Gastrocnemius medialis (tissue), 4 donors: ENCODE measurements at regions not wholly inside any gene's neighbourhood (a gene's known extent, or its start where the extent isn't known, plus 50 kb on each side); places are given as distances from the start of the nearest gene placed in this dataset.

Source experiments
- ATAC-seq, 2 donors: fragments of 150-250 bp; one replicate each; pipeline ENCODE4 v1.9.1; 2016
- DNase-seq, 2 donors: peaks; one replicate each; pipeline ENCODE4 v3.0.0-alpha.2; 2019
- H3K27ac ChIP-seq, 4 donors: fragments of 200-600 bp; sonication (generic); 1 replicate in 1 of 4; 2 replicates in 3 of 4; pipeline ENCODE4 v1.5.1; 2016 to 2018; ENCODE audit warnings: mild to moderate bottlenecking in 2 of 4, moderate library complexity in 1 of 4
- H3K27me3 ChIP-seq, 3 donors: fragments of 200-600 bp; sonication (generic) in 2 of 3; 1 replicate in 1 of 3; 2 replicates in 2 of 3; pipeline versions ENCODE4 v1.5.1 to v1.6.0; 2016 to 2019; ENCODE audit warnings: mild to moderate bottlenecking in 1 of 3, moderate library complexity in 1 of 3
- H3K36me3 ChIP-seq, 2 donors: fragments of 200-600 bp; sonication (generic) in 1 of 2; one replicate each; pipeline ENCODE4 v1.5.1; 2017 to 2018
- H3K4me1 ChIP-seq, 2 donors: fragments of 200-600 bp; sonication (generic) in 1 of 2; one replicate each; pipeline ENCODE4 v1.5.1; 2016 to 2017; ENCODE audit warnings: mild to moderate bottlenecking in 2 of 2
- H3K4me3 ChIP-seq, 4 donors: fragments of 200-600 bp; sonication (generic) in 3 of 4; 1 replicate in 1 of 4; 2 replicates in 3 of 4; pipeline ENCODE4 v1.5.1; 2016 to 2019; ENCODE audit warnings: mild to moderate bottlenecking in 2 of 4
- H3K9me3 ChIP-seq, 3 donors: fragments of 200-600 bp; sonication (generic) in 2 of 3; 1 replicate in 1 of 3; 2 replicates in 2 of 3; pipeline ENCODE4 v1.5.1; 2016 to 2019
- POLR2A ChIP-seq, 2 donors: fragments of 450-650 bp; IDR thresholded peaks; one replicate each; pipeline ENCODE4 v1.6.1; 2017; ENCODE audit warnings: antibody characterized with exemption in 2 of 2, mild to moderate bottlenecking in 2 of 2, moderate library complexity in 2 of 2
- in situ Hi-C, 4 donors: fragments of 200-750 bp; cut with MboI; loops; one replicate each; pipeline versions ENCODE4 v1.15.0 to v1.8.0; 2017; ENCODE audit warnings: low sequenced_read_pairs in 4 of 4
- intact Hi-C: fragments of 100-400 bp; cut with DNase I; formaldehyde crosslinking; loops from one replicate; pipeline ENCODE4 v1.15.1; 2023; ENCODE audit warnings: low total_unique reads
- TF ChIP-seq, protein P1 (sequence below), 5 experiments: fragments of 450-650 bp in 3 of 5; fragments of 200-600 bp in 2 of 5; sonication (generic) in 2 of 5; IDR thresholded peaks in 4 of 5; conservative IDR thresholded peaks in 1 of 5; 1 replicate in 4 of 5; 2 replicates in 1 of 5; pipeline ENCODE4 v1.5.1; 2016 to 2019; ENCODE audit warnings: antibody characterized with exemption in 5 of 5, mild to moderate bottlenecking in 3 of 5, moderate library complexity in 3 of 5

DNA sequence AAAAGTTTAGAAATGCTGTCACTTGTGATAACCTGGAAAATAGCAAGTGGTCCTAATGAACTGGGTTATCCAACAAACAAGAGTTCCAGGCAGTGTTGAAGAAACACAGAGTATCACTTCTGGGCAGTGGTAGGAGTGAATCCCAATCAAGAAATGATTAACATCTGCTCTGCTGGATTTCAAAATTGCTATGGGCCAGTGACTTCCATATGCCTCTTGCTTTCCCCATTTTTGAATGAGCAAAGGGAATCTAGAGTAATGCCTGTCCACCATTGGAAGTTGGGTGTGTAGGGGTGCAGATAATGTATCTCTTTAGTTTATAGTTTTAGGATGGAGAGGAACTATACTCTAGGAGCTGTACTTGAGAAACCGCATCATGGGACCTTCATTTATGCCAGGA, 236.5 kb downstream of the RPLP1 start:
- Histone ChIP-seq H3K27me3 (peaks cover 0 to 3% (median 0%) of the 10 kb centered on the region in 3 donors), H3K9me3 (no peaks in the 10 kb centered on the region), H3K36me3 (no peaks in the 10 kb centered on the region), H3K4me3 (no peak overlapping the region), H3K4me1 (no peaks in the 10 kb centered on the region), H3K27ac (no peak overlapping the region)
- intact Hi-C loops = no loop called here
- ATAC-seq (no peak), DNase-seq (no peak)
- in situ Hi-C loops = no loop called here
- no peak for TF ChIP-seq POLR2A (IDR thresholded peaks at IDR 0.05)
- TF ChIP-seq, protein P1, sequence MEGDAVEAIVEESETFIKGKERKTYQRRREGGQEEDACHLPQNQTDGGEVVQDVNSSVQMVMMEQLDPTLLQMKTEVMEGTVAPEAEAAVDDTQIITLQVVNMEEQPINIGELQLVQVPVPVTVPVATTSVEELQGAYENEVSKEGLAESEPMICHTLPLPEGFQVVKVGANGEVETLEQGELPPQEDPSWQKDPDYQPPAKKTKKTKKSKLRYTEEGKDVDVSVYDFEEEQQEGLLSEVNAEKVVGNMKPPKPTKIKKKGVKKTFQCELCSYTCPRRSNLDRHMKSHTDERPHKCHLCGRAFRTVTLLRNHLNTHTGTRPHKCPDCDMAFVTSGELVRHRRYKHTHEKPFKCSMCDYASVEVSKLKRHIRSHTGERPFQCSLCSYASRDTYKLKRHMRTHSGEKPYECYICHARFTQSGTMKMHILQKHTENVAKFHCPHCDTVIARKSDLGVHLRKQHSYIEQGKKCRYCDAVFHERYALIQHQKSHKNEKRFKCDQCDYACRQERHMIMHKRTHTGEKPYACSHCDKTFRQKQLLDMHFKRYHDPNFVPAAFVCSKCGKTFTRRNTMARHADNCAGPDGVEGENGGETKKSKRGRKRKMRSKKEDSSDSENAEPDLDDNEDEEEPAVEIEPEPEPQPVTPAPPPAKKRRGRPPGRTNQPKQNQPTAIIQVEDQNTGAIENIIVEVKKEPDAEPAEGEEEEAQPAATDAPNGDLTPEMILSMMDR (IDR thresholded peaks at IDR 0.05 in 4 of 5, conservative IDR thresholded peaks at IDR 0.05 in 1 of 5) = no peak

DNA sequence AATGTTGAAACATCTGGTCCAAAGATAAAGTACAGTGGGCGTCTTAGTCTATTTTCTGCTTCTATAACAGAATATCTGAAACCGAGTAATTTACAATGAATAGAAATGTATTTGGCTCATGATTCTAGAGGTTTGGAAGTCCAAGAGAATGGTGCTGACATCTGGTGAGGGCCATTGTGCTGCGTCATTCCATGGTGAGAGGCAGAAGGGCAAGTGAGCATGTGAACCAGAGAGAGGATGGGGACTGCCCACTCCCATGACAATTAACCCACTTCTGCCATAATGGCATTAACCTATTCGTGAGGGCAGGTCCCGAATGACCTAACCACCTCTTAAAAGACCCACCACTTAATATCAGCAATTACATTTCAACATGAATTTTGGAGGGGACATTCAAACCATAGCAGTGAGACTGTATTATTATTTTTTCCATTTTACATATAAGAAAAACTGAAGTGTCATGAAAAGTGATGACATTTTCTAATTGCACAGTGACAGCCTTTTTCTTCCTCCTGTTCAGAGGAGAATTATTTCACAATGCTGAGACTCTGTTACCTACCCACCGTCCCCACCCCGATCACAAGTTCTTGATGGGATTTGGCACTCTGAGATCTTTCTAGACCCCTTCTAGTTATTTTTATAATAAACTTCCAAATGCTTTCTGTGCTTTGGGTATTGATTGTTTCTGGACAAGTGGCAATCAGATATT, 238.8 kb downstream of the RPLP1 start:
- no peak overlapping the region for H3K4me3 ChIP-seq
- no peak for ATAC-seq
- H3K27ac ChIP-seq = no peak overlapping the region
- H3K36me3 ChIP-seq = no peaks in the 10 kb centered on the region
- H3K4me1 ChIP-seq = no peaks in the 10 kb centered on the region
- intact Hi-C loops (no loop called here), in situ Hi-C loops (no loop called here)
- H3K27me3 ChIP-seq = peaks cover 0 to under 1% (median 0%) of the 10 kb centered on the region in 3 donors
- H3K9me3 ChIP-seq = no peaks in the 10 kb centered on the region
- DNase-seq = no peak
- TF ChIP-seq POLR2A (IDR thresholded peaks at IDR 0.05) = no peak
- TF ChIP-seq, protein P1 (IDR thresholded peaks at IDR 0.05 in 4 of 5, conservative IDR thresholded peaks at IDR 0.05 in 1 of 5) = no peak

DNA sequence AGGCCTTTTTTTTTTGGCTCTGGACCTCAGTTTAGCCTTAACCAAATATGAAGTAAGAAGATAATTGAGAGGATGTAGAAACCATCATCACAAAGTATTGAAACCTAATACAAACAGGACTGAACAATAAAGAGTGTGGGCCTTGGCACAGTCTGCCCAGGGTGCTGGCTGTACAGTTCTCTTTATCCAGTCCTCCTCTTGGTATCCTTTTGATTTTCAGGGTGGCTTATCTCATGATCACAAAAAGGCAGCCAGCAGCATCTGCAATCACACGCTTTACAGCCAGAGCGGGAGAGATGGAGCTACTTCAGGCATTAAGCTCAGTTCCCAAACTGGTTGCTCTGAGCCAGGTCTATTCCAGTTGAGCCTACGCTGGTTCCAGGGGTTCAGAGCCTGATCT, 239.7 kb downstream of the RPLP1 start:
- no peaks in the 10 kb centered on the region for H3K9me3 ChIP-seq
- no peak for TF ChIP-seq POLR2A (IDR thresholded peaks at IDR 0.05)
- TF ChIP-seq, protein P1 (IDR thresholded peaks at IDR 0.05 in 4 of 5, conservative IDR thresholded peaks at IDR 0.05 in 1 of 5) = no peak
- no peaks in the 10 kb centered on the region for H3K4me1 ChIP-seq
- no peak overlapping the region for H3K4me3 ChIP-seq
- ATAC-seq (no peak), DNase-seq (no peak)
- H3K36me3 ChIP-seq = no peaks in the 10 kb centered on the region
- intact Hi-C loops (no loop called here), in situ Hi-C loops (no loop called here)
- no peak overlapping the region for H3K27ac ChIP-seq
- no peaks in the 10 kb centered on the region for H3K27me3 ChIP-seq

DNA sequence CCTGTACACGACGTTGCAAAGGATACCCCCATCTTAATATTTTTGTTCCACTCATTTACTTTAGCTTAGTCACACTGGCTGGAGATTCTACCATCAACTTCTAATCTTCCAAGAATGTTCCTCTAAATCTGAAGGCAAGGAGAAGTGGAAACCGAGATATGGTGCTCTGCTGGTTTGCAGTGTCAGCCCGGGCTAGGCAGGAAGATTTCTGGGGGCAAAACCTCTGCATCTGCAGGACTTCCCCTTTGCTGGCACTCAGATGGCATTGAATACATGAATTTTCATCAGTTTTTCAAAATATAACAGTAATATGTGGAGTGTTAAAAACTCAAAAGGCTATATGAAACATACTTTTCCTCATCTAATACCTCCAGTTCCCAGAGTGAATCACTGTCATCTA, 240.4 kb downstream of the RPLP1 start:
- Histone ChIP-seq H3K27ac (no peak overlapping the region), H3K27me3 (no peaks in the 10 kb centered on the region), H3K9me3 (no peaks in the 10 kb centered on the region), H3K4me3 (no peak overlapping the region), H3K36me3 (no peaks in the 10 kb centered on the region), H3K4me1 (peaks cover 0 to 5% of the 10 kb centered on the region in 2 donors)
- in situ Hi-C loops = no loop called here
- intact Hi-C loops = no loop called here
- DNase-seq (no peak), ATAC-seq (no peak)
- no peak for TF ChIP-seq POLR2A (IDR thresholded peaks at IDR 0.05)
- TF ChIP-seq, protein P1 (IDR thresholded peaks at IDR 0.05 in 4 of 5, conservative IDR thresholded peaks at IDR 0.05 in 1 of 5) = no peak

DNA sequence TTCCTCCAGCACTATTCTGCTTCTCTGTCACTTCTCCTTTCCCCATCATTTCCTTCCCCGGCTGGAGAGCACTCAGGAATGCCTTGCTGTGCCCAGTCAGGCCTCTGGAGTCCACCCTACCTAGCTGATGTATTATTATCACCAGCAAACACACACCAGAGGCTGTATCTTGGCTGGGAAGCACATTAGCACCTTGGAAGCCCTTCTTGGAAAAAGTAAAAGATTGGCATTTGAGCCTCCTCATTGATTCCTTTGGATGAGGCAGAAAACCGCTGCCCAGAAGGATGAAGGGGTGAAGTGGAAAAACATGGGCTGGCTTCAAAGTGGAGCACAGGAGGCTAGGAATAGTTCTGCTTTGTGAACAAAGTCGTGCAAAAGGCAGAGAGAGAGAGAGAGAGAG, 244.3 kb downstream of the RPLP1 start:
- peaks cover 0 to 9% of the 10 kb centered on the region in 2 donors for H3K4me1 ChIP-seq
- no peak for ATAC-seq
- TF ChIP-seq, protein P1 (IDR thresholded peaks at IDR 0.05 in 4 of 5, conservative IDR thresholded peaks at IDR 0.05 in 1 of 5) = no peak
- no peak for TF ChIP-seq POLR2A (IDR thresholded peaks at IDR 0.05)
- intact Hi-C loops = no loop called here
- H3K27me3 ChIP-seq = no peaks in the 10 kb centered on the region
- DNase-seq = no peak
- no peaks in the 10 kb centered on the region for H3K36me3 ChIP-seq
- no peaks in the 10 kb centered on the region for H3K9me3 ChIP-seq
- no peak overlapping the region for H3K4me3 ChIP-seq
- in situ Hi-C loops = no loop called here
- H3K27ac ChIP-seq = no peak overlapping the region
